Endothelial cell of umbilical vein (primary cell): ENCODE measurements at regions not wholly inside any gene's neighbourhood (a gene's known extent, or its start where the extent isn't known, plus 50 kb on each side); places are given as distances from the start of the nearest gene placed in this dataset.

Experiments used
- BruUV-seq: library from RNA; stranded (reverse); fragments of 400-500 nt; replicated peaks from 2 replicates; lab custom pipeline; 2021; lab: Mats Ljungman, UMichigan
- CTCF ChIA-PET: fragments of 300-600, 350-600 bp; sonication (Branson Sonifier 250); formaldehyde crosslinking; loops from one replicate; lab custom pipeline; 2021; ENCODE audit warnings: antibody characterized with exemption, inconsistent platforms; lab: Charles Lee
- POLR2A ChIA-PET: fragments of 300-600, 350-600 bp; sonication (Branson Sonifier 250); formaldehyde crosslinking; loops from one replicate; lab custom pipeline; 2021; ENCODE audit warnings: antibody characterized with exemption, inconsistent platforms; lab: Charles Lee
- DNase-seq: peaks from one replicate; pipeline ENCODE4 v3.0.0-alpha.2; 2011; ENCODE audit warnings: low read depth, low spot score
- FAIRE-seq: peaks from 2 replicates; lab custom pipeline; 2011; peaks lifted over from hg19 to GRCh38; lab: Jason Lieb, UNC
- H2AFZ ChIP-seq: 2 replicates; pipeline ENCODE4 v1.6.0; 2012; ENCODE audit warnings: low read depth, low read length, control low read depth, inconsistent platforms
- H3K27ac ChIP-seq: 2 replicates; pipeline ENCODE4 v1.5.1; 2011; ENCODE audit warnings: low read depth, mild to moderate bottlenecking, control low read depth, low read length, moderate library complexity; ENCODE audit not compliant: insufficient read depth
- H3K27me3 ChIP-seq, 2 experiments: 2 replicates each; pipeline versions ENCODE4 v1.6.0 to v1.6.1; 2011; ENCODE audit warnings: low read length in 2 of 2, mixed read lengths in 1 of 2; ENCODE audit not compliant: control insufficient read depth in 2 of 2, insufficient read depth in 2 of 2
- H3K36me3 ChIP-seq, 2 experiments: 2 replicates in 1 of 2; 3 replicates in 1 of 2; pipeline ENCODE4 v1.5.1; 2011; ENCODE audit warnings: low read length in 2 of 2, mild to moderate bottlenecking in 1 of 2, moderate library complexity in 1 of 2; ENCODE audit not compliant: control insufficient read depth in 2 of 2, insufficient read depth in 2 of 2; ENCODE audit errors: extremely low read depth in 1 of 2
- H3K4me1 ChIP-seq: 3 replicates; pipeline ENCODE4 v1.5.1; 2011; ENCODE audit warnings: mild to moderate bottlenecking, low read length; ENCODE audit not compliant: control insufficient read depth, insufficient read depth; ENCODE audit errors: extremely low read depth
- H3K4me2 ChIP-seq: 2 replicates; pipeline ENCODE4 v1.6.1; 2011; ENCODE audit warnings: low read length, control low read depth, mixed read lengths; ENCODE audit not compliant: insufficient read depth
- H3K4me3 ChIP-seq, 3 experiments: fragments of 200-600 bp in 1 of 3; sonication (generic), shearing (Covaris generic) in 1 of 3; replicated peaks in 1 of 3; 2 replicates each; pipeline ENCODE4 v1.5.1; 2011 to 2016; ENCODE audit warnings: control low read depth in 3 of 3, low read length in 3 of 3, mild to moderate bottlenecking in 2 of 3, inconsistent platforms in 1 of 3, low read depth in 1 of 3, moderate library complexity in 1 of 3; ENCODE audit not compliant: insufficient read depth in 1 of 3
- H3K79me2 ChIP-seq: 2 replicates; pipeline ENCODE4 v1.6.0; 2012; ENCODE audit warnings: low read length, inconsistent platforms; ENCODE audit not compliant: control insufficient read depth, insufficient read depth
- H3K9ac ChIP-seq: replicated peaks from 2 replicates; pipeline ENCODE3; 2011; ENCODE audit warnings: low read length, control low read depth; ENCODE audit not compliant: insufficient read depth; ENCODE audit errors: extremely low read depth
- H3K9me1 ChIP-seq: replicated peaks from 3 replicates; pipeline ENCODE4 v1.6.0; 2011; ENCODE audit warnings: mild to moderate bottlenecking, low read length; ENCODE audit not compliant: control insufficient read depth, insufficient read depth; ENCODE audit errors: extremely low read depth
- H3K9me3 ChIP-seq: replicated peaks from 2 replicates; pipeline ENCODE4 v1.5.1; 2012; ENCODE audit warnings: low read length, inconsistent platforms; ENCODE audit not compliant: control insufficient read depth, insufficient read depth
- H4K20me1 ChIP-seq: replicated peaks from 2 replicates; pipeline ENCODE3; 2011; ENCODE audit warnings: mild to moderate bottlenecking, low read length; ENCODE audit not compliant: control insufficient read depth, insufficient read depth; ENCODE audit errors: extremely low read depth
- EZH2 ChIP-seq: IDR thresholded peaks from 2 replicates; pipeline ENCODE4 v1.6.1; 2012; ENCODE audit warnings: borderline replicate concordance, low read depth, mild to moderate bottlenecking, moderate library complexity, low read length, inconsistent platforms; ENCODE audit not compliant: severe bottlenecking
- FOS ChIP-seq: IDR thresholded peaks from 2 replicates; pipeline ENCODE4 v1.6.1; 2011; ENCODE audit warnings: mild to moderate bottlenecking, low read length, moderate library complexity, borderline replicate concordance; ENCODE audit not compliant: insufficient read depth
- GATA2 ChIP-seq: IDR thresholded peaks from 2 replicates; pipeline ENCODE4 v1.7.0; 2011; ENCODE audit warnings: low read depth, mild to moderate bottlenecking, moderate library complexity, mixed read lengths, low read length; ENCODE audit not compliant: insufficient read length, insufficient read depth
- JUN ChIP-seq: IDR thresholded peaks from 2 replicates; pipeline ENCODE4 v1.6.1; 2011; ENCODE audit warnings: borderline replicate concordance, low read depth; ENCODE audit not compliant: insufficient read length, insufficient read depth
- POLR2A ChIP-seq: IDR thresholded peaks from 2 replicates; pipeline ENCODE4 v1.6.1; 2012; ENCODE audit warnings: low read depth, mild to moderate bottlenecking, control low read depth, low read length
- POLR2AphosphoS5 ChIP-seq: IDR thresholded peaks from 2 replicates; pipeline ENCODE4 v1.6.1; 2012; ENCODE audit warnings: low read depth, mild to moderate bottlenecking, control low read depth, low read length, moderate library complexity; ENCODE audit not compliant: insufficient read depth
- dilution Hi-C: fragments of 300-500 bp; cut with MboI; formaldehyde crosslinking; loops from one replicate; pipeline ENCODE4 v1.15.0; 2019; ENCODE audit warnings: low sequenced_read_pairs; ENCODE audit not compliant: extremely low pct_ligation_motif_present
- intact Hi-C: fragments of 100-400 bp; cut with micrococcal nuclease; formaldehyde crosslinking; loops from one replicate; pipeline ENCODE4 v1.10.0; 2022
- TF ChIP-seq, protein P1 (sequence below), 2 donors: IDR thresholded peaks; 1 replicate in 1 of 2; 2 replicates in 1 of 2; pipeline ENCODE4 v1.5.1; 2011; ENCODE audit warnings: low read length in 2 of 2, mild to moderate bottlenecking in 2 of 2, moderate library complexity in 2 of 2, control low read depth in 1 of 2, inconsistent platforms in 1 of 2, low read depth in 1 of 2; ENCODE audit not compliant: insufficient read depth in 1 of 2; ENCODE audit errors: extremely low read depth in 1 of 2
- TF ChIP-seq, protein P2 (sequence below): IDR thresholded peaks from 2 replicates; pipeline ENCODE4 v1.6.1; 2011; ENCODE audit not compliant: insufficient read depth, insufficient read length

DNA sequence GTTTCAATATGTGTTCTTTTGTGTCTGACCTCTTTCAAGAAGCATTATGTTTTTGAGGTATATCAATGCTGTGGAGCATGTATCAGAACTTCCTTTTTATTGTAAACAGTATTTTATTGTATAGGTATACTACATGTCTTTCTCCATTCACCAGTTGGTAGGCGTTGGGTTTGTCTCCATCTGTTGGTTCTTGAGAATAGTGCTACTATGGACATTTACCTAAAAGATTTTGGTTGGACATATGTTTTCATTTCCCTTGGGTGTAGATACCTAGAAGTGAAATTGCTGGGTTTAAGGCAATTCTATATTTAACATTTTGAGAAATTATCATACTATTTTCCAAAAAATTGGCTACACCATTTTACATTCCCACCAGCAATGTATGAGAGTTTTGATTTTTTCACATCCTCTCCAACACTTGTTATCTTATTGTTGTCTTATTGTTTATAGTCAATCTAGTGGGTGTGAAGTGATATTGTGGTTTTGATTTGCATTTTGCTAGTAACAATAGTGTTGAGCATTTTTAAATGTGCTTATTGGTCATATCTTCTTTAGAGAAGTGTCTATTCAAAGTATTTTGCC, 409.2 kb downstream of the IPO8 start:
- TF ChIP-seq GATA2 (no peak), POLR2A (no peak)
- TF ChIP-seq, protein P1, sequence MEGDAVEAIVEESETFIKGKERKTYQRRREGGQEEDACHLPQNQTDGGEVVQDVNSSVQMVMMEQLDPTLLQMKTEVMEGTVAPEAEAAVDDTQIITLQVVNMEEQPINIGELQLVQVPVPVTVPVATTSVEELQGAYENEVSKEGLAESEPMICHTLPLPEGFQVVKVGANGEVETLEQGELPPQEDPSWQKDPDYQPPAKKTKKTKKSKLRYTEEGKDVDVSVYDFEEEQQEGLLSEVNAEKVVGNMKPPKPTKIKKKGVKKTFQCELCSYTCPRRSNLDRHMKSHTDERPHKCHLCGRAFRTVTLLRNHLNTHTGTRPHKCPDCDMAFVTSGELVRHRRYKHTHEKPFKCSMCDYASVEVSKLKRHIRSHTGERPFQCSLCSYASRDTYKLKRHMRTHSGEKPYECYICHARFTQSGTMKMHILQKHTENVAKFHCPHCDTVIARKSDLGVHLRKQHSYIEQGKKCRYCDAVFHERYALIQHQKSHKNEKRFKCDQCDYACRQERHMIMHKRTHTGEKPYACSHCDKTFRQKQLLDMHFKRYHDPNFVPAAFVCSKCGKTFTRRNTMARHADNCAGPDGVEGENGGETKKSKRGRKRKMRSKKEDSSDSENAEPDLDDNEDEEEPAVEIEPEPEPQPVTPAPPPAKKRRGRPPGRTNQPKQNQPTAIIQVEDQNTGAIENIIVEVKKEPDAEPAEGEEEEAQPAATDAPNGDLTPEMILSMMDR (IDR thresholded peaks at IDR 0.05; ENCODE audit: extremely low read depth in 1 of 2, insufficient read depth in 1 of 2, low read depth in 1 of 2, low read length in 2 of 2), result peak; percentile 40 to 48
- no peak overlapping the region for H3K4me3 ChIP-seq
- no peak overlapping the region for H2AFZ ChIP-seq
- no peak overlapping the region for H3K27ac ChIP-seq
- H3K79me2 ChIP-seq, result no peaks in the 10 kb centered on the region
- FAIRE-seq (peak; percentile 78), DNase-seq (peak; percentile 64)
- dilution Hi-C loops (no loop called here), intact Hi-C loops (loop anchor here (1.0 to 10.0 kb wide), 5 partner anchors 402 to 767 kb away; partner anchors contain the start of gene TMTC1)
- no peaks in the 10 kb centered on the region for H3K36me3 ChIP-seq
- H4K20me1 ChIP-seq, result no peaks in the 10 kb centered on the region
- ChIA-PET CTCF (no interaction called here), POLR2A (no interaction called here)
- peaks cover 4 to 5% of the 10 kb centered on the region in 2 experiments for H3K27me3 ChIP-seq
- H3K9me1 ChIP-seq, result no peaks in the 10 kb centered on the region
- no peaks in the 10 kb centered on the region for H3K9me3 ChIP-seq
- no peak overlapping the region for H3K4me2 ChIP-seq
- no peak overlapping the region for H3K9ac ChIP-seq
- no TSS peak for BruUV-seq
- no peaks in the 10 kb centered on the region for H3K4me1 ChIP-seq

DNA sequence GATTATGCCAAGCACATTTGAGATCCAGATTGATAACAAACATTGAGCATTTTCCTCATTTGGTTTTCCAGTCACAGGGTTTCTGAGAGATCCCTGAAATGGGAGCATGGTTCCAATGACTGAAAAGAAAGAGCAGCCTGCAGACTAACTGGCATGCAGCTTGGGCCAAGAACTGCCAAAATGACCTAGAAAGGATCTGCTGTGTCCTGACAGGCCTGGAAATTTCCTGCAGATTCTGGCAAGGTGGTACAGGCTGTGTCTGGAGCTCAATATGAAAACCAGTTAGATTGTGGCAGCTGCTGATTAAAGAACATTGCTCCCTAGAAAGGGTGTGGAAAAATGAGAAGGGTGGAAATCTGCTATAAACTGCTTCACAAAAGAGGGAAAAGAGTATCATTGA, 417.3 kb downstream of the IPO8 start:
- Histone ChIP-seq H3K27ac (no peak overlapping the region), H3K4me2 (no peak overlapping the region), H3K9ac (no peak overlapping the region), H3K9me3 (no peaks in the 10 kb centered on the region), H3K4me3 (no peak overlapping the region), H4K20me1 (no peaks in the 10 kb centered on the region), H2AFZ (no peak overlapping the region), H3K4me1 (no peaks in the 10 kb centered on the region), H3K9me1 (no peaks in the 10 kb centered on the region), H3K36me3 (no peaks in the 10 kb centered on the region), H3K79me2 (no peaks in the 10 kb centered on the region), H3K27me3 (peaks cover 0 to 4% of the 10 kb centered on the region in 2 experiments)
- dilution Hi-C loops (no loop called here), intact Hi-C loops (no loop called here)
- TF ChIP-seq POLR2AphosphoS5 (no peak), GATA2 (no peak), JUN (no peak), EZH2 (no peak), FOS (no peak), POLR2A (no peak)
- TF ChIP-seq, protein P1 (IDR thresholded peaks at IDR 0.05; ENCODE audit: extremely low read depth in 1 of 2, insufficient read depth in 1 of 2, low read depth in 1 of 2, low read length in 2 of 2), result no peak
- TF ChIP-seq, protein P2, sequence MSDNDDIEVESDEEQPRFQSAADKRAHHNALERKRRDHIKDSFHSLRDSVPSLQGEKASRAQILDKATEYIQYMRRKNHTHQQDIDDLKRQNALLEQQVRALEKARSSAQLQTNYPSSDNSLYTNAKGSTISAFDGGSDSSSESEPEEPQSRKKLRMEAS, result no peak
- POLR2A ChIA-PET, result no interaction called here
- no TSS peak for BruUV-seq
- FAIRE-seq (no peak), DNase-seq (no peak)
- CTCF ChIA-PET, result interaction anchor here (1.0 kb wide), 1 partner anchor 759 kb away, joined by 3 read pairs; no protein-coding TSS in a partner anchor
